HL-60 (cell line): ENCODE measurements at regions not wholly inside any gene's neighbourhood (a gene's known extent, or its start where the extent isn't known, plus 50 kb on each side); places are given as distances from the start of the nearest gene placed in this dataset.
"Not testable (repeated sequence)": the region's sequence is repeated elsewhere in the genome, so short reads cannot be mapped to it uniquely, and the experiment has no call there.

Experiments used
- DNase-seq, 2 experiments: peaks; one replicate each; pipeline ENCODE4 v3.0.0-alpha.2; 2010 to 2020; ENCODE audit warnings: low read depth in 1 of 2, low spot score in 1 of 2
- H3K27ac ChIP-seq: fragments of 250-450 bp; sonication (Bioruptor Pico); replicated peaks from 2 replicates; pipeline ENCODE4 v1.5.1; 2020; ENCODE audit warnings: mild to moderate bottlenecking, moderate library complexity
- H3K27me3 ChIP-seq: fragments of 250-450 bp; sonication (Bioruptor Pico); 2 replicates; pipeline ENCODE4 v1.5.1; 2021; ENCODE audit warnings: mild to moderate bottlenecking, moderate library complexity; ENCODE audit not compliant: insufficient read depth, poor library complexity, severe bottlenecking
- H3K4me3 ChIP-seq: replicated peaks from 2 replicates; pipeline ENCODE4 v1.5.1; 2011; ENCODE audit warnings: mild to moderate bottlenecking, control low read depth, low read length; ENCODE audit not compliant: insufficient read depth
- GABPA ChIP-seq: IDR thresholded peaks from 2 replicates; pipeline ENCODE4 v1.6.1; 2012; ENCODE audit warnings: low read depth
- POLR2AphosphoS5 ChIP-seq: IDR thresholded peaks from 2 replicates; pipeline ENCODE4 v1.6.1; 2012; ENCODE audit warnings: low read depth
- SPI1 ChIP-seq: IDR thresholded peaks from 2 replicates; pipeline ENCODE4 v1.6.1; 2012; ENCODE audit warnings: low read depth, mild to moderate bottlenecking, borderline replicate concordance
- TF ChIP-seq, protein P1 (sequence below): IDR thresholded peaks from 2 replicates; pipeline ENCODE4 v1.6.1; 2012; ENCODE audit warnings: low read depth; ENCODE audit not compliant: insufficient replicate concordance
- TF ChIP-seq, protein P2 (sequence below): IDR thresholded peaks from one replicate; pipeline ENCODE4 v1.5.1; 2011; ENCODE audit warnings: low read length, control low read depth, inconsistent platforms; ENCODE audit not compliant: insufficient read depth

DNA sequence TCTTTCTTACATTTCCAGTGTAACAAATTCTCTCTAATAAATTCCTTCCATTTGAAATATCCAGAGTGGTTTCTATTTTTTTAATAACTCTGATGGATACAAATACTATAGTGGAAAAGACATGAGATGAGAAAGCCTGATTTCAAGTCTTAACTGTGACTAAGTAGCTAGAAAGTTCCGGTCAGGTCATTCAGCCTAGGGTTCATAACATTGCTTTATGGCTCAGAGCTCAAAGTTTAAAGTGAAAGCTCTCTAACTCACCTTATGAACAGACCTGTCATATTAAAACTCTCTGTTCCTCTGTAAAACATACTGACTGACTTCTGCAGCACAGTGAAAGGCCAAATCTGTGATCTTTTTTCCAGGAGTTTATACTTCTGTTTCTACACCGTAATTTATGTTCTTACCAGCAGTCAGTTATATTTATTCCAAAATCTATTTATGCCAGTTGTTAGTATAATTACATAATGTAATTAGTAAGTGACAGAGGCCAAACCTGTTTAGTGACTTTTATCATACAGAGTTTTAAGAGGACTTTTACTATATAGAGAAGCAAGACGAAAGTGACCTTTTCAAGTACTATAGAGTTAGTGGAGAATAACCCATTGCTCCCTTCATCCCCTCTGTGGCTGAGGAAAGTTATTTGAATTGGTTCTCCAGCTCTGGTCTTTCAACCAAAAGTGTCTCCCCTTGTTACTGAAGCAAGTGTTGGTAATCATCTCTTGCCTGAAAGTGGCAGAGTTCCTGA is 118.8 kb upstream of the PDE1A start:
- no peak overlapping the region for H3K4me3 ChIP-seq
- TF ChIP-seq, protein P1, sequence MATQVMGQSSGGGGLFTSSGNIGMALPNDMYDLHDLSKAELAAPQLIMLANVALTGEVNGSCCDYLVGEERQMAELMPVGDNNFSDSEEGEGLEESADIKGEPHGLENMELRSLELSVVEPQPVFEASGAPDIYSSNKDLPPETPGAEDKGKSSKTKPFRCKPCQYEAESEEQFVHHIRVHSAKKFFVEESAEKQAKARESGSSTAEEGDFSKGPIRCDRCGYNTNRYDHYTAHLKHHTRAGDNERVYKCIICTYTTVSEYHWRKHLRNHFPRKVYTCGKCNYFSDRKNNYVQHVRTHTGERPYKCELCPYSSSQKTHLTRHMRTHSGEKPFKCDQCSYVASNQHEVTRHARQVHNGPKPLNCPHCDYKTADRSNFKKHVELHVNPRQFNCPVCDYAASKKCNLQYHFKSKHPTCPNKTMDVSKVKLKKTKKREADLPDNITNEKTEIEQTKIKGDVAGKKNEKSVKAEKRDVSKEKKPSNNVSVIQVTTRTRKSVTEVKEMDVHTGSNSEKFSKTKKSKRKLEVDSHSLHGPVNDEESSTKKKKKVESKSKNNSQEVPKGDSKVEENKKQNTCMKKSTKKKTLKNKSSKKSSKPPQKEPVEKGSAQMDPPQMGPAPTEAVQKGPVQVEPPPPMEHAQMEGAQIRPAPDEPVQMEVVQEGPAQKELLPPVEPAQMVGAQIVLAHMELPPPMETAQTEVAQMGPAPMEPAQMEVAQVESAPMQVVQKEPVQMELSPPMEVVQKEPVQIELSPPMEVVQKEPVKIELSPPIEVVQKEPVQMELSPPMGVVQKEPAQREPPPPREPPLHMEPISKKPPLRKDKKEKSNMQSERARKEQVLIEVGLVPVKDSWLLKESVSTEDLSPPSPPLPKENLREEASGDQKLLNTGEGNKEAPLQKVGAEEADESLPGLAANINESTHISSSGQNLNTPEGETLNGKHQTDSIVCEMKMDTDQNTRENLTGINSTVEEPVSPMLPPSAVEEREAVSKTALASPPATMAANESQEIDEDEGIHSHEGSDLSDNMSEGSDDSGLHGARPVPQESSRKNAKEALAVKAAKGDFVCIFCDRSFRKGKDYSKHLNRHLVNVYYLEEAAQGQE = no peak
- TF ChIP-seq GABPA = no peak
- no peak for TF ChIP-seq SPI1
- no peak for TF ChIP-seq POLR2AphosphoS5
- TF ChIP-seq, protein P2, sequence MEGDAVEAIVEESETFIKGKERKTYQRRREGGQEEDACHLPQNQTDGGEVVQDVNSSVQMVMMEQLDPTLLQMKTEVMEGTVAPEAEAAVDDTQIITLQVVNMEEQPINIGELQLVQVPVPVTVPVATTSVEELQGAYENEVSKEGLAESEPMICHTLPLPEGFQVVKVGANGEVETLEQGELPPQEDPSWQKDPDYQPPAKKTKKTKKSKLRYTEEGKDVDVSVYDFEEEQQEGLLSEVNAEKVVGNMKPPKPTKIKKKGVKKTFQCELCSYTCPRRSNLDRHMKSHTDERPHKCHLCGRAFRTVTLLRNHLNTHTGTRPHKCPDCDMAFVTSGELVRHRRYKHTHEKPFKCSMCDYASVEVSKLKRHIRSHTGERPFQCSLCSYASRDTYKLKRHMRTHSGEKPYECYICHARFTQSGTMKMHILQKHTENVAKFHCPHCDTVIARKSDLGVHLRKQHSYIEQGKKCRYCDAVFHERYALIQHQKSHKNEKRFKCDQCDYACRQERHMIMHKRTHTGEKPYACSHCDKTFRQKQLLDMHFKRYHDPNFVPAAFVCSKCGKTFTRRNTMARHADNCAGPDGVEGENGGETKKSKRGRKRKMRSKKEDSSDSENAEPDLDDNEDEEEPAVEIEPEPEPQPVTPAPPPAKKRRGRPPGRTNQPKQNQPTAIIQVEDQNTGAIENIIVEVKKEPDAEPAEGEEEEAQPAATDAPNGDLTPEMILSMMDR = no peak
- H3K27ac ChIP-seq = no peak overlapping the region
- no peak for DNase-seq
- H3K27me3 ChIP-seq = no peaks in the 10 kb centered on the region

DNA sequence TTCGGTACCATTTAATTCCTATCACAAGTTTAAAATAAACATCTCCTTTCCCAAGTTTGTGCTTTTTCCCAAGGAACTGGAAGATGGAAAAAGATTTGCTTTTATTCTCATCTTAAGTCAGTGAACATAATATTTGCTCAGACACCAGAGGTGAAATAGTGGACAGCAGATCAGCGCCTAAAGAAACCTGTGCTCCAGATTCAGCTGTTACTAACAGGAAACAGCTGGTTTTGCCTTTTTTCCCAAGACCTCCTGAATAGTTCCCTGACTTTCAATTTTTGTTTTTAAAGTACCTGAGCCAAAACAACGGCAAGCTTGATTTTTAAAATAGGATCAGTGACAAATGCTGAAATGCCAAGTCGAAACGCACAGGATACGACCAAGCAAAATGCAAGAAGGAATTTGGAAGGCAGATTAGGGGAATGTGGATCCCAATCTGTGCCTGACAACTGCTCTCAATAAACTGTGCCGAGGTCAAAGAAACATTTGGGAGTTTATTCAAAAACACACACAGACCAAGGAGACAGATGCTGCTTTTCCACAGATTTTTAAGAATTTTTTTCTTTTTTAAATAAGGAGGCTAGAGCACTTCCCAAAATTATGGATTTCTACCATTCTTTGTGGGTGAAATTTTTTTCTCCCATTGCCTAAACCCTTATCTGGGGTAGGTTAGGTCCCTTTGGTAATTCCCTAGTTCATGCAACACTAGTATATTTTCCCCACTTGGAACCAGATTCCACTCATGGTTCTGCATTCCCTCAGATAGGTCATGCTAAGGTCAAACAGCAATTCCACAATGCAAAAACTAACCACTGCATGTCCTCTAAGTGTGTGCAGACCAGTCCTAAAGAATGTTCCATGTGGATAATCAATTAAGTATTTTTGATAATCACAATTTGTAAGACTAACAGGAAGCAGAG is 121.5 kb upstream of the PDE1A start:
- H3K27me3 ChIP-seq = no peaks in the 10 kb centered on the region
- TF ChIP-seq POLR2AphosphoS5 (no peak), GABPA (no peak), SPI1 (no peak)
- TF ChIP-seq, protein P2 = no peak
- TF ChIP-seq, protein P1 = no peak
- H3K4me3 ChIP-seq = no peak overlapping the region
- no peak for DNase-seq
- no peak overlapping the region for H3K27ac ChIP-seq

DNA sequence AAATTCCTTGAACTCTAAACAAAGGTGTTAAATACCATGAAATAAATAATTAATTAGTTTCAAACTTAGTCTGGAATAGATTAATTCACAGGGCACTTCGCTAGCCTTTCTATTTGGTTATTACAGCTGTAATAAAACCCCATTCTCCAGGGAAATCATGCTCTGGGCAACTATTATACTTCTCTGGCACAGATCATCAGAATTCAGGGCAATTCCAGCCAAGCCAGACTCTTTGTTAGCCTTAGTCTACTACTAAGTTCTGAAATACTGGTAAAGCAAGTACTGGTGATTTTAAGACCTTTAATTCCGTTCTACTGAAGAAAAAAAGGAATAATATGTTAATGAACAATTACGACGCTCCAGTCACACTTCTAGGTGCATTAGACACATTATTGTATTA is 123.4 kb upstream of the PDE1A start:
- DNase-seq = no peak
- Histone ChIP-seq H3K27ac (no peak overlapping the region), H3K4me3 (no peak overlapping the region), H3K27me3 (no peaks in the 10 kb centered on the region)
- TF ChIP-seq POLR2AphosphoS5 = no peak
- TF ChIP-seq, protein P1 = no peak
- TF ChIP-seq GABPA = no peak
- no peak for TF ChIP-seq SPI1
- TF ChIP-seq, protein P2 = no peak

DNA sequence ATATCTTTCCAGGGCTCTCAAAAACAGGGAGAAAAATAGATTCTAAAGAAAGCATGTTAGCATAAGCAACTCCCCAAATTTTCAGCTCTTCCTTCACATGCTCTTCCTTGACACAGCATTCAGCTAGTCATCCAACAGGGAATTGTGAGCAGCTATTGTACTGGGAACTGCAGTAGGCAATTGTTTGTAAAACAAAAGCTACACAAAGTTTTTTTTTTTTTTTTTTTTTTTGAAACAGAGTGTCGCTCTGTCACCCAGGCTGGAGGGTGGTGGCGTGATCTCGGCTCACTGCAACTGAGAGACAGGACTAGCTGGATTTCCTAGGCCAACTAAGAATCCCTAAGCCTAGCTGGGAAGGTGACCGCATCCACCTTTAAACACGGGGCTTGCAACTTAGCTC is 125.4 kb upstream of the PDE1A start:
- not testable (repeated sequence) for H3K27ac ChIP-seq, H3K4me3 ChIP-seq, DNase-seq, H3K27me3 ChIP-seq

DNA sequence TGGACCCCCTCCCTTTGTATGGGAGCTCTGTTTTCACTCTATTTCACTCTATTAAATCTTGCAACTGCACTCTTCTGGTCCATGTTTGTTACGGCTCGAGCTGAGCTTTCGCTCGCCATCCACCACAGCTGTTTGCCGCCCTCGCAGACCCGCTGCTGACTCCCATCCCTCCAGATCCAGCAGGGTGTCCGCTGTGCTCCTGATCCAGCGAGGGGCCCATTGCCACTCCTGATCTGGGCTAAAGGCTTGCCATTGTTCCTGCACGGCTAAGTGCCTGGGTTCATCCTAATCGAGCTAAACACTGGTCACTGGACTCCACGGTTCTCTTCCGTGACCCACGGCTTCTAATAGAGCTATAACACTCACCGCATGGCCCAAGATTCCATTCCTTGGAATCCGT is 125.9 kb upstream of the PDE1A start:
- not testable (repeated sequence) for DNase-seq, H3K27me3 ChIP-seq, H3K4me3 ChIP-seq, H3K27ac ChIP-seq
